Trophoblast cell (in vitro differentiated cells and primary cell): ENCODE measurements at regions not wholly inside any gene's neighbourhood (a gene's known extent, or its start where the extent isn't known, plus 50 kb on each side); places are given as distances from the start of the nearest gene placed in this dataset.
A peak's percentile ranks its signal among the peaks of the same experiment; 100 is the strongest.

Source experiments
- DNase-seq, 2 donors: peaks; one replicate each; pipeline ENCODE4 v3.0.0-alpha.2; 2016
- H2AFZ ChIP-seq: 2 replicates; pipeline ENCODE4 v1.6.1; 2013; ENCODE audit warnings: low read length, moderate library complexity, mild to moderate bottlenecking; ENCODE audit not compliant: insufficient read depth, poor library complexity
- H2AK5ac ChIP-seq: 2 replicates; pipeline ENCODE4 v1.6.1; 2013; ENCODE audit warnings: mild to moderate bottlenecking, low read length
- H2BK120ac ChIP-seq: 2 replicates; pipeline ENCODE4 v1.6.1; 2013; ENCODE audit warnings: low read length, mild to moderate bottlenecking, moderate library complexity; ENCODE audit not compliant: insufficient read depth, poor library complexity
- H2BK12ac ChIP-seq: 2 replicates; pipeline ENCODE4 v1.6.1; 2013; ENCODE audit warnings: mild to moderate bottlenecking, low read length, moderate library complexity
- H2BK5ac ChIP-seq: 2 replicates; pipeline ENCODE4 v1.6.1; 2013; ENCODE audit warnings: low read length, low read depth, moderate library complexity, mild to moderate bottlenecking; ENCODE audit not compliant: poor library complexity
- H3K14ac ChIP-seq: 2 replicates; pipeline ENCODE4 v1.6.1; 2013; ENCODE audit warnings: mild to moderate bottlenecking, low read length
- H3K18ac ChIP-seq: 2 replicates; pipeline ENCODE4 v1.6.1; 2013; ENCODE audit warnings: mild to moderate bottlenecking, low read length
- H3K23ac ChIP-seq: 2 replicates; pipeline ENCODE4 v1.6.1; 2013; ENCODE audit warnings: low read length
- H3K27ac ChIP-seq: 2 replicates; pipeline ENCODE4 v1.5.1; 2013; ENCODE audit warnings: low read depth, mild to moderate bottlenecking, inconsistent platforms, low read length, moderate library complexity
- H3K27me3 ChIP-seq: 2 replicates; pipeline ENCODE4 v1.6.1; 2013; ENCODE audit warnings: inconsistent platforms, mild to moderate bottlenecking, low read length, moderate library complexity; ENCODE audit not compliant: insufficient read depth
- H3K36me3 ChIP-seq, 2 experiments: 1 replicate in 1 of 2; 2 replicates in 1 of 2; pipeline ENCODE4 v1.6.1; 2013; ENCODE audit warnings: low read length in 2 of 2, mild to moderate bottlenecking in 2 of 2, moderate library complexity in 1 of 2; ENCODE audit not compliant: insufficient read depth in 2 of 2, control insufficient read depth in 1 of 2
- H3K4ac ChIP-seq: 2 replicates; pipeline ENCODE4 v1.6.1; 2013; ENCODE audit warnings: low read depth, mild to moderate bottlenecking, low read length, moderate library complexity
- H3K4me1 ChIP-seq, 2 experiments: 1 replicate in 1 of 2; 2 replicates in 1 of 2; pipeline ENCODE4 v1.6.1; 2013; ENCODE audit warnings: low read length in 2 of 2, mild to moderate bottlenecking in 2 of 2, moderate library complexity in 1 of 2; ENCODE audit not compliant: insufficient read depth in 2 of 2, control insufficient read depth in 1 of 2
- H3K4me2 ChIP-seq: 2 replicates; pipeline ENCODE4 v1.6.1; 2013; ENCODE audit warnings: inconsistent platforms, mild to moderate bottlenecking, low read length, moderate library complexity
- H3K4me3 ChIP-seq: 2 replicates; pipeline ENCODE4 v1.5.1; 2013; ENCODE audit warnings: mild to moderate bottlenecking, low read depth, low read length, inconsistent platforms
- H3K79me1 ChIP-seq: one replicate; pipeline ENCODE4 v1.6.1; 2013; ENCODE audit warnings: low read length
- H3K79me2 ChIP-seq: 2 replicates; pipeline ENCODE4 v1.6.1; 2013; ENCODE audit warnings: low read length, mild to moderate bottlenecking; ENCODE audit not compliant: control insufficient read depth, insufficient read depth, poor library complexity
- H3K9ac ChIP-seq: 2 replicates; pipeline ENCODE4 v1.6.1; 2013; ENCODE audit warnings: mild to moderate bottlenecking, low read length
- H3K9me3 ChIP-seq: 2 replicates; pipeline ENCODE4 v1.6.1; 2013; ENCODE audit warnings: low read depth, mild to moderate bottlenecking, control low read depth, inconsistent platforms, low read length; ENCODE audit not compliant: insufficient read depth
- H4K12ac ChIP-seq: 2 replicates; pipeline ENCODE4 v1.6.1; 2013; ENCODE audit warnings: low read depth, mild to moderate bottlenecking, low read length, moderate library complexity
- H4K8ac ChIP-seq: 2 replicates; pipeline ENCODE4 v1.6.1; 2013; ENCODE audit warnings: low read depth, mild to moderate bottlenecking, low read length, moderate library complexity
- H4K91ac ChIP-seq: one replicate; pipeline ENCODE4 v1.6.1; 2013; ENCODE audit warnings: low read depth, mild to moderate bottlenecking, low read length, moderate library complexity
- WGBS: extraction: QIAGEN DNeasy Blood & Tissue Kit; methylation state at CpG from one replicate; pipeline ENCODE4 v1.1.7; 2013; ENCODE audit warnings: missing lambda C conversion rate; ENCODE audit not compliant: insufficient read length, insufficient coverage; ENCODE audit errors: extremely low coverage; 5-methylcytosine and 5-hydroxymethylcytosine counted together

DNA sequence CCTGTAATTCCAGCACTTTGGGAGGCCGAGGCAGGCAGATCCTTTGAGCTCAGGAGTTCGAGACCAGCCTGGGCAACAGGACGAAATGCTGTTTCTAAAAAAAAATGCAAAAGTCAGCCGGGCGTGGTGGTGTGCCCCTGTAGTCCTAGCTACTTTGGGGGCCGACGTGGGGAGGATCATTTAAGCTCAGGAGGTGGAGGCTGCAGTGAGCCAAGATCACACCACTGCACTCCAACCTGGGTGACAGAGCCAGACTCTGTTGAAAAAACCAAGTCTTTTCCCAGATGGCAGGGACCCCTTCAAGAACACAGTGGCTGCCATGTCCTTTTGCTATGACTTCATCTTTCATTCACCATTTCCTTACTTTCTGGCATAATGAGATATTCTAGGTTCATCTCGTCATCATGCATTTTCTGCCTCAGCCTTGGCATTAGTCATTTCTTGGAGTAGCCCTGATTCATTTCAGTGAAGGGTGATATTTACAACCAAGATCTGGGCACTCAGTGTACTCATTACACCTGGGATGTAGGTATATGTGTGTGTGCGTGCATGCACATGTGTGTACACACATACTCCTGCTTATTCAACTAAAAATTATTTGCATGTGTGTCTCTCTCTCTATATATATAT is 61.4 kb upstream of the TOX2 start:
- Histone ChIP-seq H3K27ac (no peak overlapping the region), H2AFZ (no peak overlapping the region), H4K8ac (no peak overlapping the region), H3K18ac (no peak overlapping the region), H2AK5ac (no peak overlapping the region), H3K4me1 (no peaks in the 10 kb centered on the region), H3K23ac (no peak overlapping the region), H3K14ac (no peak overlapping the region), H4K91ac (no peak overlapping the region), H3K79me2 (no peaks in the 10 kb centered on the region), H3K4me2 (no peak overlapping the region), H3K79me1 (no peaks in the 10 kb centered on the region), H2BK5ac (no peak overlapping the region), H3K27me3 (no peaks in the 10 kb centered on the region), H2BK12ac (no peak overlapping the region), H3K4me3 (no peak overlapping the region), H3K9ac (no peak overlapping the region), H3K36me3 (no peaks in the 10 kb centered on the region), H3K9me3 (no peaks in the 10 kb centered on the region), H4K12ac (no peak overlapping the region), H2BK120ac (no peak overlapping the region), H3K4ac (no peak overlapping the region)
- WGBS, result no CpG with 5 or more reads among the region's 9 CpGs
- no peak for DNase-seq

DNA sequence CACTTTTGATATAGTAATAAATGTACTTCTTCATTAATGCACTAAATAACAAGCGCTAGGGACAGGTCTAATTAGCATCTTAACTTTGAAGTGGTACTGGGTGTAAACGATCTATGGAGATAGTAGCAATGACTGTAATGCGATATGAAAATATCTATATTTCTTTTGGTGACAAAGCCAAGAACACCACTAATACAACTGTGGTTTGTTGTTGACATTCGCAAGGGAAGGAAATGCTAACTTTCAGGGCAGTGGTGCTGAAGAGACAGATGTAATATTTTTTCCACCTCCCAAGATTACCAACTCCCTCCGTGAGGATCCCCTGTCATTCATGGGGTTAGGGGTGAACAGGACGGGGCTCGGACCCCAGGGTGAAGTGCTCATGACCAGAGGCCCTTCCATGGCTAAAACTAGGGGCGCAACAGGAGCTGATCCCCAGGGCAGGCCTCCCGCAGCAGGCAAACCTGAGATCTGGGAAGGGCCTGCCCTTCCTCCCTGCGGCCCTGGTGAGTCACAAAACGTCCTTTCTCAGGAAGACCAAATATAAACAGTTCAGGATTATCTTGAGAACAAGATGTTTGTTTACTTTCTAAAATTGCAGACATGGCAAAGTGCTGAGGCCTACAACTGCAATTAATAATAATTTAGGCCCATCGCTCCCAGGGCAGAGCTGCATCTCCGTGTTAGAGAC is 65.0 kb upstream of the TOX2 start:
- Histone ChIP-seq H3K79me1 (no peaks in the 10 kb centered on the region), H3K36me3 (no peaks in the 10 kb centered on the region), H3K14ac (no peak overlapping the region), H2AK5ac (no peak overlapping the region), H3K4me2 (no peak overlapping the region), H3K9me3 (no peaks in the 10 kb centered on the region), H3K4ac (no peak overlapping the region), H3K79me2 (no peaks in the 10 kb centered on the region), H4K12ac (no peak overlapping the region), H4K8ac (no peak overlapping the region), H3K23ac (no peak overlapping the region), H4K91ac (no peak overlapping the region), H3K18ac (no peak overlapping the region), H3K27me3 (no peaks in the 10 kb centered on the region), H3K9ac (no peak overlapping the region), H3K4me1 (no peaks in the 10 kb centered on the region), H2AFZ (no peak overlapping the region), H2BK12ac (no peak overlapping the region), H2BK120ac (no peak overlapping the region), H2BK5ac (no peak overlapping the region), H3K4me3 (no peak overlapping the region), H3K27ac (no peak overlapping the region)
- no CpG with 5 or more reads among the region's 13 CpGs for WGBS
- DNase-seq, result no peak

- Histone ChIP-seq H3K14ac (no peak overlapping the region), H3K27me3 (no peaks in the 10 kb centered on the region), H3K79me2 (no peaks in the 10 kb centered on the region), H3K18ac (no peak overlapping the region), H4K12ac (no peak overlapping the region), H2BK5ac (no peak overlapping the region), H3K9me3 (no peaks in the 10 kb centered on the region), H2AK5ac (no peak overlapping the region), H4K8ac (no peak overlapping the region), H3K27ac (no peak overlapping the region), H3K4me2 (no peak overlapping the region), H3K79me1 (no peaks in the 10 kb centered on the region), H3K4me1 (no peaks in the 10 kb centered on the region), H3K4me3 (no peak overlapping the region), H2BK12ac (no peak overlapping the region), H3K9ac (no peak overlapping the region), H4K91ac (no peak overlapping the region), H2BK120ac (no peak overlapping the region), H3K23ac (no peak overlapping the region), H3K36me3 (no peaks in the 10 kb centered on the region), H2AFZ (no peak overlapping the region), H3K4ac (no peak overlapping the region)
- no CpG with 5 or more reads among the region's 6 CpGs for WGBS
- DNase-seq, result no peak
These were observed 68.1 kb upstream of the TOX2 start for GRCh38 chr20:43846516-43846905.

DNA sequence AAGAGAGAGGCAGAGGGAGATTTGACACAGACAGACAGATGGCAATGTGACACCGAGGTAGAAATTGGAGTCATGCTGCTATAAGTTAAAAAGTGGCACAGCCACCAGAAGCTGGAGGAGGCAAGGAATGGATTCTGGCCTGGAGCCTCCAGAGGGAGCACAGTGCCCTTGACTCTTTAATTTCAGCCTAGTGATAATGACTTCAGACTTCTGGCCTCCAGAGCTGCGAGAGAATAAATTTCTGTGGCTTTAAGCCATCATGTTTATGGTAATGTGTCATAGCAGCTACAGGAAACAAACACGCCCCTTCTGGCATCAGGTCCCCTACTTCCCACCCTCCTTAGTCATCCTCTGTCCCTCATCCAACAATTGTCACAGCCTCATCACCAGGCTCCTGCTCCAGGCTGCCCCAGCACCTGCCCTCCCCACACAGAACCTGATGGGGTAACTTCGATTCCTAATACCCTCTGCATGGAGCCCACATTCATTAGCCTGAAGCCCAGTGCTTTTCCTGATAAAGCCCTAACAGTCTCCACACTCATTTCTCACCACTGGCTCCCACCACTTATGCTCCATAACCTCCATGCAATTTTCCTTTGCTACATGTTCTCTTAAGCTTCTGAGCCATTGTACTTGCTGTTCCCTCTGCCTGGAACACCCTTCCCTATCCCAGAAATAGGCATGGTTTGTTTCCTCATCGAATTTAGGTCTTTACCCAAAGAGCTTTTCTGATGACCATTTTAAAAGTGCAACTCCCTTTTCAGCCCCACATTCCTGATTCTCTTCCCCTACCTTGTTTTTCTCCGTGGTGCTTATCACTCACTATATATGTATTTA is 69.7 kb upstream of the TOX2 start:
- no peaks in the 10 kb centered on the region for H3K27me3 ChIP-seq
- no peak overlapping the region for H3K4me3 ChIP-seq
- no peak overlapping the region for H3K4ac ChIP-seq
- no peaks in the 10 kb centered on the region for H3K4me1 ChIP-seq
- H4K12ac ChIP-seq, result no peak overlapping the region
- H4K91ac ChIP-seq, result no peak overlapping the region
- H3K27ac ChIP-seq, result no peak overlapping the region
- no peak overlapping the region for H3K9ac ChIP-seq
- H4K8ac ChIP-seq, result no peak overlapping the region
- no peaks in the 10 kb centered on the region for H3K9me3 ChIP-seq
- H3K14ac ChIP-seq, result no peak overlapping the region
- H3K23ac ChIP-seq, result no peak overlapping the region
- no peak overlapping the region for H2AK5ac ChIP-seq
- no peak overlapping the region for H3K18ac ChIP-seq
- H3K79me2 ChIP-seq, result no peaks in the 10 kb centered on the region
- H2BK12ac ChIP-seq, result no peak overlapping the region
- DNase-seq, result peak in 1 of 2 donors; percentile 1
- no peaks in the 10 kb centered on the region for H3K79me1 ChIP-seq
- H2BK120ac ChIP-seq, result no peak overlapping the region
- no peaks in the 10 kb centered on the region for H3K36me3 ChIP-seq
- no peak overlapping the region for H2AFZ ChIP-seq
- H2BK5ac ChIP-seq, result no peak overlapping the region
- no CpG with 5 or more reads among the region's 6 CpGs for WGBS
- H3K4me2 ChIP-seq, result no peak overlapping the region
